NCI-H146 (cell line): ENCODE measurements at regions not wholly inside any gene's neighbourhood (a gene's known extent, or its start where the extent isn't known, plus 50 kb on each side); places are given as distances from the start of the nearest gene placed in this dataset.

ENCODE experiments used
- DNase-seq: peaks from one replicate; lab custom pipeline; 2025; lab: John Stamatoyannopoulos, UW

GRCh38 chr2:128437204-128437565 lies 118.5 kb upstream of the HS6ST1 start:
- no peak for DNase-seq

- no peak for DNase-seq
These were observed 119.4 kb upstream of the HS6ST1 start for GRCh38 chr2:128438091-128438490.

GRCh38 chr2:128438586-128438985 lies 119.9 kb upstream of the HS6ST1 start:
- no peak for DNase-seq

- DNase-seq, result no peak
These were observed 120.5 kb upstream of the HS6ST1 start for GRCh38 chr2:128439031-128439790.

GRCh38 chr2:128439791-128440665 lies 121.4 kb upstream of the HS6ST1 start:
- no peak for DNase-seq

- no peak for DNase-seq
These were observed 122.1 kb upstream of the HS6ST1 start for GRCh38 chr2:128440666-128441340.

- no peak for DNase-seq
These were observed 122.8 kb upstream of the HS6ST1 start for GRCh38 chr2:128441341-128442052.

- DNase-seq, result no peak
These were observed 123.5 kb upstream of the HS6ST1 start for GRCh38 chr2:128442053-128442751.

GRCh38 chr2:128442891-128443302 lies 124.2 kb upstream of the HS6ST1 start:
- DNase-seq, result no peak

GRCh38 chr2:128444121-128444771 lies 125.6 kb upstream of the HS6ST1 start:
- no peak for DNase-seq

- DNase-seq, result no peak
These were observed 126.3 kb upstream of the HS6ST1 start for GRCh38 chr2:128444816-128445522.

GRCh38 chr2:128445523-128445900 lies 126.8 kb upstream of the HS6ST1 start:
- DNase-seq, result no peak

- no peak for DNase-seq
These were observed 127.6 kb upstream of the HS6ST1 start for GRCh38 chr2:128446049-128446873.

GRCh38 chr2:128446874-128447537 lies 128.3 kb upstream of the HS6ST1 start:
- DNase-seq, result no peak

- DNase-seq, result no peak
These were observed 128.9 kb upstream of the HS6ST1 start for GRCh38 chr2:128447538-128447995.

- no peak for DNase-seq
These were observed 129.9 kb upstream of the HS6ST1 start for GRCh38 chr2:128448331-128449225.

GRCh38 chr2:128449226-128450061 lies 130.8 kb upstream of the HS6ST1 start:
- DNase-seq, result no peak
